Muscle of arm (tissue), 1 donor: ENCODE measurements at regions not wholly inside any gene's neighbourhood (a gene's known extent, or its start where the extent isn't known, plus 50 kb on each side); places are given as distances from the start of the nearest gene placed in this dataset.
A peak's percentile ranks its signal among the peaks of the same experiment; 100 is the strongest.
"Not testable (repeated sequence)": the region's sequence is repeated elsewhere in the genome, so short reads cannot be mapped to it uniquely, and the experiment has no call there.

Source experiments
- DNase-seq: peaks from one replicate; pipeline ENCODE4 v3.0.0-alpha.2; 2013

GRCh38 chr1:117707371-117707770 lies 101.5 kb downstream of the TENT5C start:
- DNase-seq = no peak

GRCh38 chr1:117708323-117709248 lies 102.7 kb downstream of the TENT5C start:
- no peak for DNase-seq

GRCh38 chr1:117709249-117709691 lies 103.4 kb downstream of the TENT5C start:
- DNase-seq = peak; percentile 53

- no peak for DNase-seq
These were observed 104.9 kb downstream of the TENT5C start for GRCh38 chr1:117710710-117711109.

- DNase-seq = no peak
These were observed 106.8 kb downstream of the TENT5C start for GRCh38 chr1:117712621-117713020.

- no peak for DNase-seq
These were observed 108.7 kb downstream of the TENT5C start for GRCh38 chr1:117714546-117714945.

- DNase-seq = not testable (repeated sequence)
These were observed 110.2 kb downstream of the TENT5C start for GRCh38 chr1:117716030-117716429.

- not testable (repeated sequence) for DNase-seq
These were observed 112.1 kb downstream of the TENT5C start for GRCh38 chr1:117717980-117718379.

GRCh38 chr1:117718596-117718995 lies 112.7 kb downstream of the TENT5C start:
- DNase-seq = not testable (repeated sequence)

GRCh38 chr1:117719004-117719403 lies 113.2 kb downstream of the TENT5C start:
- no peak for DNase-seq

- no peak for DNase-seq
These were observed 126.4 kb downstream of the TENT5C start for GRCh38 chr1:117732065-117732797.

- DNase-seq = no peak
These were observed 127.1 kb downstream of the TENT5C start for GRCh38 chr1:117732956-117733355.

GRCh38 chr1:117734403-117734802 lies 128.6 kb downstream of the TENT5C start:
- no peak for DNase-seq

GRCh38 chr1:117735045-117735992 lies 129.5 kb downstream of the TENT5C start:
- no peak for DNase-seq

- DNase-seq = no peak
These were observed 133.7 kb downstream of the TENT5C start for GRCh38 chr1:117739504-117739903.

- DNase-seq = no peak
These were observed 134.6 kb downstream of the TENT5C start for GRCh38 chr1:117740496-117740895.

- not testable (repeated sequence) for DNase-seq
These were observed 140.7 kb downstream of the TENT5C start for GRCh38 chr1:117746565-117746964.

GRCh38 chr1:117747605-117748004 lies 141.8 kb downstream of the TENT5C start:
- DNase-seq = no peak

GRCh38 chr1:117751321-117751720 lies 145.5 kb downstream of the TENT5C start:
- DNase-seq = no peak

- no peak for DNase-seq
These were observed 146.8 kb downstream of the TENT5C start for GRCh38 chr1:117752661-117753060.

GRCh38 chr1:117753232-117753631 lies 147.4 kb downstream of the TENT5C start:
- no peak for DNase-seq

- no peak for DNase-seq
These were observed 147.8 kb downstream of the TENT5C start for GRCh38 chr1:117753652-117754051.
